Panc1 (cell line): ENCODE measurements at regions not wholly inside any gene's neighbourhood (a gene's known extent, or its start where the extent isn't known, plus 50 kb on each side); places are given as distances from the start of the nearest gene placed in this dataset.

Experiments
- POLR2AphosphoS5 ChIP-seq: IDR thresholded peaks from 2 replicates; pipeline ENCODE4 v1.6.1; 2012; ENCODE audit warnings: mild to moderate bottlenecking, low read depth, low read length, moderate library complexity
- SIN3A ChIP-seq: IDR thresholded peaks from 2 replicates; pipeline ENCODE4 v1.6.1; 2012; ENCODE audit warnings: low read depth, mild to moderate bottlenecking, low read length, moderate library complexity, borderline replicate concordance; ENCODE audit not compliant: insufficient read depth
- TCF7L2 ChIP-seq: IDR thresholded peaks from 2 replicates; pipeline ENCODE4 v1.6.1; 2011; ENCODE audit warnings: mild to moderate bottlenecking, low read depth, low read length, inconsistent platforms
- TF ChIP-seq, protein P1 (sequence below): fragments of 450-650 bp; IDR thresholded peaks from 2 replicates; pipeline ENCODE4 v1.5.1; 2017; ENCODE audit warnings: mild to moderate bottlenecking
- TF ChIP-seq, protein P2 (sequence below), 2 experiments: IDR thresholded peaks; 2 replicates each; pipeline ENCODE4 v1.6.1; 2011 to 2012; ENCODE audit warnings: low read depth in 2 of 2, control low read depth in 1 of 2, low read length in 1 of 2, mild to moderate bottlenecking in 1 of 2, moderate library complexity in 1 of 2; ENCODE audit not compliant: insufficient read depth in 1 of 2

DNA sequence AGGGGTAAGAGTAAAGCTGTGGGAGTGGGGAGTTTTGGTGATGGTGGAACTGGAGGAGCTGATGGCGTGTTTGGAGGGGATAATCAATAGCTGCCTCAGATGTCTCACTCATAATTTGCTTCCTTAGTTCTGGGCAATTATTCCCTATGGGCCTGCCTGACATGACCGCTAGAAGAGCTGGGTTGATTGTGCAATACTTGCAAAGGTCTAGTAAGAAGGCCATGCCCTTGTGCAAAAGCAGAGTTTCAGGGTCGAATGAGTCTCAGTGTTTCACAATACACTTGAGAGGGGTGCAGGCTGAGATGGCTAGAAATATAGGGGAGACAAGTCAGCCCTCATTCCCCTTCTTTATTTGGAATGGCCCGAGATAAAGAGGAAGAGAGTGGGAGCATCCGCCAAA, 858.4 kb upstream of the POU3F4 start:
- TF ChIP-seq, protein P1, sequence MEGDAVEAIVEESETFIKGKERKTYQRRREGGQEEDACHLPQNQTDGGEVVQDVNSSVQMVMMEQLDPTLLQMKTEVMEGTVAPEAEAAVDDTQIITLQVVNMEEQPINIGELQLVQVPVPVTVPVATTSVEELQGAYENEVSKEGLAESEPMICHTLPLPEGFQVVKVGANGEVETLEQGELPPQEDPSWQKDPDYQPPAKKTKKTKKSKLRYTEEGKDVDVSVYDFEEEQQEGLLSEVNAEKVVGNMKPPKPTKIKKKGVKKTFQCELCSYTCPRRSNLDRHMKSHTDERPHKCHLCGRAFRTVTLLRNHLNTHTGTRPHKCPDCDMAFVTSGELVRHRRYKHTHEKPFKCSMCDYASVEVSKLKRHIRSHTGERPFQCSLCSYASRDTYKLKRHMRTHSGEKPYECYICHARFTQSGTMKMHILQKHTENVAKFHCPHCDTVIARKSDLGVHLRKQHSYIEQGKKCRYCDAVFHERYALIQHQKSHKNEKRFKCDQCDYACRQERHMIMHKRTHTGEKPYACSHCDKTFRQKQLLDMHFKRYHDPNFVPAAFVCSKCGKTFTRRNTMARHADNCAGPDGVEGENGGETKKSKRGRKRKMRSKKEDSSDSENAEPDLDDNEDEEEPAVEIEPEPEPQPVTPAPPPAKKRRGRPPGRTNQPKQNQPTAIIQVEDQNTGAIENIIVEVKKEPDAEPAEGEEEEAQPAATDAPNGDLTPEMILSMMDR, result no peak
- TF ChIP-seq POLR2AphosphoS5 (no peak), TCF7L2 (no peak), SIN3A (no peak)
- TF ChIP-seq, protein P2, sequence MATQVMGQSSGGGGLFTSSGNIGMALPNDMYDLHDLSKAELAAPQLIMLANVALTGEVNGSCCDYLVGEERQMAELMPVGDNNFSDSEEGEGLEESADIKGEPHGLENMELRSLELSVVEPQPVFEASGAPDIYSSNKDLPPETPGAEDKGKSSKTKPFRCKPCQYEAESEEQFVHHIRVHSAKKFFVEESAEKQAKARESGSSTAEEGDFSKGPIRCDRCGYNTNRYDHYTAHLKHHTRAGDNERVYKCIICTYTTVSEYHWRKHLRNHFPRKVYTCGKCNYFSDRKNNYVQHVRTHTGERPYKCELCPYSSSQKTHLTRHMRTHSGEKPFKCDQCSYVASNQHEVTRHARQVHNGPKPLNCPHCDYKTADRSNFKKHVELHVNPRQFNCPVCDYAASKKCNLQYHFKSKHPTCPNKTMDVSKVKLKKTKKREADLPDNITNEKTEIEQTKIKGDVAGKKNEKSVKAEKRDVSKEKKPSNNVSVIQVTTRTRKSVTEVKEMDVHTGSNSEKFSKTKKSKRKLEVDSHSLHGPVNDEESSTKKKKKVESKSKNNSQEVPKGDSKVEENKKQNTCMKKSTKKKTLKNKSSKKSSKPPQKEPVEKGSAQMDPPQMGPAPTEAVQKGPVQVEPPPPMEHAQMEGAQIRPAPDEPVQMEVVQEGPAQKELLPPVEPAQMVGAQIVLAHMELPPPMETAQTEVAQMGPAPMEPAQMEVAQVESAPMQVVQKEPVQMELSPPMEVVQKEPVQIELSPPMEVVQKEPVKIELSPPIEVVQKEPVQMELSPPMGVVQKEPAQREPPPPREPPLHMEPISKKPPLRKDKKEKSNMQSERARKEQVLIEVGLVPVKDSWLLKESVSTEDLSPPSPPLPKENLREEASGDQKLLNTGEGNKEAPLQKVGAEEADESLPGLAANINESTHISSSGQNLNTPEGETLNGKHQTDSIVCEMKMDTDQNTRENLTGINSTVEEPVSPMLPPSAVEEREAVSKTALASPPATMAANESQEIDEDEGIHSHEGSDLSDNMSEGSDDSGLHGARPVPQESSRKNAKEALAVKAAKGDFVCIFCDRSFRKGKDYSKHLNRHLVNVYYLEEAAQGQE (IDR thresholded peaks at IDR 0.05; ENCODE audit: insufficient read depth in 1 of 2, low read depth in 2 of 2, low read length in 1 of 2), result no peak
